PC-9 (cell line): ENCODE measurements at regions not wholly inside any gene's neighbourhood (a gene's known extent, or its start where the extent isn't known, plus 50 kb on each side); places are given as distances from the start of the nearest gene placed in this dataset.

Source experiments
- BruUV-seq: library from RNA; stranded (reverse); fragments of 400-500 nt; replicated peaks from 2 replicates; lab custom pipeline; 2021; lab: Mats Ljungman, UMichigan
- CTCF ChIA-PET: fragments of 300-600 bp; sonication (Branson Sonifier 250); formaldehyde crosslinking; loops from one replicate; lab custom pipeline; 2022; ENCODE audit warnings: antibody characterized with exemption; lab: Charles Lee
- POLR2A ChIA-PET: fragments of 300-600 bp; sonication (Branson Sonifier 250); formaldehyde crosslinking; loops from one replicate; lab custom pipeline; 2022; ENCODE audit warnings: antibody characterized with exemption; ENCODE audit not compliant: unreplicated experiment; lab: Charles Lee
- DNase-seq, 2 experiments: peaks; one replicate each; pipeline versions ENCODE4 v3.0.0 to v3.0.0-alpha.2; 2015 to 2022; ENCODE audit warnings: mixed read lengths in 1 of 2
- H2AFZ ChIP-seq: fragments of 200-600 bp; sonication (generic); 2 replicates; pipeline ENCODE4 v1.8.1; 2017; ENCODE audit warnings: antibody characterized with exemption
- H3F3A ChIP-seq: fragments of 200-600 bp; sonication (generic); 2 replicates; pipeline ENCODE4 v1.8.1; 2017; ENCODE audit warnings: antibody characterized with exemption, mild to moderate bottlenecking, low read depth; ENCODE audit not compliant: insufficient read depth
- H3K27ac ChIP-seq: fragments of 200-600 bp; sonication (generic); 2 replicates; pipeline ENCODE4 v1.6.1; 2016; ENCODE audit warnings: mixed run types
- H3K27me3 ChIP-seq: fragments of 200-600 bp; sonication (generic); 2 replicates; pipeline ENCODE4 v1.6.1; 2016; ENCODE audit warnings: low read depth, mixed run types; ENCODE audit not compliant: insufficient read depth
- H3K36me3 ChIP-seq: fragments of 200-600 bp; sonication (generic); 2 replicates; pipeline ENCODE4 v1.6.1; 2016; ENCODE audit warnings: low read depth, mixed run types
- H3K4me1 ChIP-seq: fragments of 200-600 bp; sonication (generic); replicated peaks from 2 replicates; pipeline ENCODE4 v1.6.1; 2016; ENCODE audit warnings: mixed run types; ENCODE audit not compliant: insufficient read depth
- H3K4me2 ChIP-seq: fragments of 200-600 bp; sonication (generic); 2 replicates; pipeline ENCODE4 v1.6.1; 2017; ENCODE audit warnings: mixed run types
- H3K4me3 ChIP-seq: fragments of 200-600 bp; sonication (generic); 2 replicates; pipeline ENCODE4 v1.6.1; 2016; ENCODE audit warnings: mixed run types
- H3K79me2 ChIP-seq: fragments of 200-600 bp; sonication (generic); 2 replicates; pipeline ENCODE4 v1.6.1; 2017; ENCODE audit warnings: low read depth, mixed run types
- H3K9me2 ChIP-seq: fragments of 200-600 bp; sonication (generic); 2 replicates; pipeline ENCODE4 v1.8.1; 2017; ENCODE audit warnings: mild to moderate bottlenecking; ENCODE audit not compliant: insufficient read depth
- H3K9me3 ChIP-seq: fragments of 200-600 bp; sonication (generic); 2 replicates; pipeline ENCODE4 v1.8.1; 2016; ENCODE audit warnings: low read depth; ENCODE audit not compliant: insufficient read depth
- H4K20me1 ChIP-seq: fragments of 200-600 bp; sonication (generic); 2 replicates; pipeline ENCODE4 v1.8.1; 2017; ENCODE audit not compliant: insufficient read depth
- EZH2 ChIP-seq: fragments of 200-600 bp; sonication (generic); IDR thresholded peaks from 2 replicates; pipeline ENCODE4 v1.8.0; 2017; ENCODE audit warnings: antibody characterized with exemption, low read depth
- intact Hi-C: fragments of 100-400 bp; cut with micrococcal nuclease; formaldehyde crosslinking; loops from one replicate; pipeline ENCODE4 v1.10.0; 2022; ENCODE audit not compliant: unreplicated experiment
- TF ChIP-seq, protein P1 (sequence below): fragments of 200-600 bp; sonication (generic); conservative IDR thresholded peaks from 2 replicates; pipeline ENCODE4 v1.6.1; 2017; ENCODE audit warnings: mixed run types, antibody characterized with exemption, mild to moderate bottlenecking, moderate library complexity

GRCh38 chr21:36235058-36235582 is 78.5 kb downstream of the DOP1B start:
- Histone ChIP-seq H3K27ac (no peak overlapping the region), H2AFZ (no peak overlapping the region), H3K9me2 (no peaks in the 10 kb centered on the region), H3K4me3 (no peak overlapping the region), H3K27me3 (no peaks in the 10 kb centered on the region), H3K36me3 (no peaks in the 10 kb centered on the region), H3K79me2 (no peaks in the 10 kb centered on the region), H3K4me1 (peaks cover 18% of the 10 kb centered on the region), H4K20me1 (no peaks in the 10 kb centered on the region), H3K4me2 (peak overlapping the region; percentile 29), H3K9me3 (no peaks in the 10 kb centered on the region), H3F3A (peaks cover 16% of the 10 kb centered on the region)
- TF ChIP-seq EZH2, result no peak
- TF ChIP-seq, protein P1, sequence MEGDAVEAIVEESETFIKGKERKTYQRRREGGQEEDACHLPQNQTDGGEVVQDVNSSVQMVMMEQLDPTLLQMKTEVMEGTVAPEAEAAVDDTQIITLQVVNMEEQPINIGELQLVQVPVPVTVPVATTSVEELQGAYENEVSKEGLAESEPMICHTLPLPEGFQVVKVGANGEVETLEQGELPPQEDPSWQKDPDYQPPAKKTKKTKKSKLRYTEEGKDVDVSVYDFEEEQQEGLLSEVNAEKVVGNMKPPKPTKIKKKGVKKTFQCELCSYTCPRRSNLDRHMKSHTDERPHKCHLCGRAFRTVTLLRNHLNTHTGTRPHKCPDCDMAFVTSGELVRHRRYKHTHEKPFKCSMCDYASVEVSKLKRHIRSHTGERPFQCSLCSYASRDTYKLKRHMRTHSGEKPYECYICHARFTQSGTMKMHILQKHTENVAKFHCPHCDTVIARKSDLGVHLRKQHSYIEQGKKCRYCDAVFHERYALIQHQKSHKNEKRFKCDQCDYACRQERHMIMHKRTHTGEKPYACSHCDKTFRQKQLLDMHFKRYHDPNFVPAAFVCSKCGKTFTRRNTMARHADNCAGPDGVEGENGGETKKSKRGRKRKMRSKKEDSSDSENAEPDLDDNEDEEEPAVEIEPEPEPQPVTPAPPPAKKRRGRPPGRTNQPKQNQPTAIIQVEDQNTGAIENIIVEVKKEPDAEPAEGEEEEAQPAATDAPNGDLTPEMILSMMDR, result no peak
- ChIA-PET POLR2A (no interaction called here), CTCF (interaction anchor here (0.6 kb wide), 1 partner anchor 89 kb away, joined by 3 read pairs; no protein-coding TSS in a partner anchor)
- BruUV-seq, result no TSS peak
- DNase-seq, result peak; percentile 41 to 78
- intact Hi-C loops, result no loop called here

DNA sequence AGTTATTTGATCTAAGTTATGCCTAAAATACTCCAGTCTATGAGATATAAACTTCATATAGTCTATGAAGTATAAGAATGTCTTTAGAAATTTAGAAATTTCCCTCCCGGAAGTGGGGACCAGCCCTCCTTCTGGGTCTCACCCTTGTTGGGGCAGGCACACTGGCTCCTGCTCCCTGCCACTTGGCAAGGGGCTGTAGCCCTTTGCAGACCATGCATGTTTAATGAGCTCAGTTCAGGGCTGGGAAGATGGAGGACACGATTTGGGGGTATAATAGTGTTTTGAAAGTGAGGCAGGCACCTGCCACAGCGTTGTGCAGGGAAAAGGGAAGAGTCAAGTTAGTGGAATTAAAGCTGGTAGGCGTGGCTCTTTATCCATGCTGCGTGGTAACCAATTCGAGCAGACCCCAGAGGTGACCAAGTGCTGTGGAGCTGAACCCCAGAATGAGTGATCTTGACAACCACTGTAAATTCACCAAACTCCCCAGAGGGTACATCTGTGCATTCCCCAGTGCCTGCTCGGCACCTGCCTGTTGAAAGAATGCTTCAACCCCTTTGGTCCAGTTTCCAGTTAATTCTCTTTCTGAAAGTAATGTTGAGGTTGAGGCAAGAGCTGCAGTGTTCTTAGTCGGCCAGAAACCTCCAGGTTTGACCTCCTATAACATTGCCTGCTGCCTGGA is 79.6 kb downstream of the DOP1B start:
- intact Hi-C loops, result no loop called here
- peaks cover 18% of the 10 kb centered on the region for H3K4me1 ChIP-seq
- TF ChIP-seq, protein P1, result no peak
- no peak for TF ChIP-seq EZH2
- H3K9me2 ChIP-seq, result no peaks in the 10 kb centered on the region
- no peaks in the 10 kb centered on the region for H3K36me3 ChIP-seq
- CTCF ChIA-PET, result no interaction called here
- H2AFZ ChIP-seq, result no peak overlapping the region
- H4K20me1 ChIP-seq, result no peaks in the 10 kb centered on the region
- no peak overlapping the region for H3K27ac ChIP-seq
- no peak overlapping the region for H3K4me2 ChIP-seq
- H3K9me3 ChIP-seq, result no peaks in the 10 kb centered on the region
- POLR2A ChIA-PET, result no interaction called here
- H3K4me3 ChIP-seq, result no peak overlapping the region
- H3K27me3 ChIP-seq, result no peaks in the 10 kb centered on the region
- H3K79me2 ChIP-seq, result no peaks in the 10 kb centered on the region
- BruUV-seq, result no TSS peak
- H3F3A ChIP-seq, result peaks cover 16% of the 10 kb centered on the region
- no peak for DNase-seq

DNA sequence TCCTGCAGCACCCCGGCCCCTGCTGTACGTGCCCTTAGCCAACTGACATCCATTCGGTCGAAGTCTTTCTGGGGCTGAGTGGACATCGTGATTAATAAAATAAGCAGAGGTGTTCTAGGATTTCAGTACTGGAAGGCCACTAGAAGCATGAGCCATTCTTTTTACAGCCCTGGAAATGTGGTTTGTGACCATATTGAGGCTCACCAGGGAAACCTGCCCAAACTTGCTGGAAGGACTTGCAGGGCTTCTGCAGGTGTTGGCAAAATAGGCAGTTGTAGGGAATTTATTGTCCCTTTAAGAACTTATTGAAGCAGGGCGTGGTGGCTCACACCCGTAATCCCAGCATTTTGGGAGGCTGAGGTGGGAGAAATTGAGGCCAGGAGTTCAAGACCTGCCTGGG is 80.8 kb downstream of the DOP1B start:
- no TSS peak for BruUV-seq
- no peak overlapping the region for H3K4me2 ChIP-seq
- H3F3A ChIP-seq, result peaks cover 16% of the 10 kb centered on the region
- no peak overlapping the region for H3K27ac ChIP-seq
- no peaks in the 10 kb centered on the region for H3K36me3 ChIP-seq
- H3K4me3 ChIP-seq, result no peak overlapping the region
- peaks cover 18% of the 10 kb centered on the region for H3K4me1 ChIP-seq
- no peaks in the 10 kb centered on the region for H3K9me3 ChIP-seq
- H2AFZ ChIP-seq, result no peak overlapping the region
- no peaks in the 10 kb centered on the region for H4K20me1 ChIP-seq
- H3K79me2 ChIP-seq, result no peaks in the 10 kb centered on the region
- no peaks in the 10 kb centered on the region for H3K27me3 ChIP-seq
- TF ChIP-seq, protein P1, result no peak
- no peak for TF ChIP-seq EZH2
- no peak for DNase-seq
- CTCF ChIA-PET, result no interaction called here
- H3K9me2 ChIP-seq, result no peaks in the 10 kb centered on the region
- intact Hi-C loops, result no loop called here
- POLR2A ChIA-PET, result no interaction called here
